ENCODE measurements at regions not wholly inside any gene's neighbourhood (a gene's known extent, or its start where the extent isn't known, plus 50 kb on each side); places are given as distances from the start of the nearest gene placed in this dataset.
"Not testable (repeated sequence)": the region's sequence is repeated elsewhere in the genome, so short reads cannot be mapped to it uniquely, and the experiment has no call there.

DNA sequence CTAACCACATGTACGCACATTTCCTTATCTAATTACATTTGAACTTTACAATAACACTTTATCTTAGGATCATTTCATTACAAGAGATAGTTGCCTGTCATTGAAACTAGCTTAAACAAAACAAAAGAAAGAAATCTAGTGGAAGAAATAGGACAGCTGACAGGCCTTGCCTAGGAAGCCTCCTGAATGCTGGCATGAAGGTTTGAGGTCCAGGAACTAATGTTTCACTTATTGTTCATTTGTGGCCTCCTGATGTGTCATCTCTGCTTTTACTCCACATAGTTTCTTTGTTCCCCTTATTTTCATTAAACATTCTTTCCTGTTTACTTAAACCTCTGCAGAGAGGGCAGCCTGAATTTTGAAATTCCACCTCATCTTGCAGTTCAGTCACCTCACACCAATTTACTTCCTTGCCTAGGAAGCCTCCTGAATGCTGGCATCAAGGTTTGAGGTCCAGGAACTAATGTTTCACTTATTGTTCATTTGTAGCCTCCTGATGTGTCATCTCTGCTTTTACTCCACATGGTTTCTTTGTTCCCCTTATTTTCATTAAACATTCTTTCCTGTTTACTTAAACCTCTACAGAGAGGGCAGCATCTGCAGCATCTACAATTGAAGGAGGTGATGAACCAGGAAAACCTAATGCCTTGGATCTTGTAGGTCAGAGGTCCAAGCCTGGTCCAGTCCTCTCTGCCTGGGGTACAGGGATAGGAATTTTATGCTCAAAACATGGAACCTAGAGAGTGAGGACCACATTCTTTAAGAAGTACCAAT, 319.2 kb downstream of the SPATA31A1 start:
- TF ChIP-seq, protein P1, sequence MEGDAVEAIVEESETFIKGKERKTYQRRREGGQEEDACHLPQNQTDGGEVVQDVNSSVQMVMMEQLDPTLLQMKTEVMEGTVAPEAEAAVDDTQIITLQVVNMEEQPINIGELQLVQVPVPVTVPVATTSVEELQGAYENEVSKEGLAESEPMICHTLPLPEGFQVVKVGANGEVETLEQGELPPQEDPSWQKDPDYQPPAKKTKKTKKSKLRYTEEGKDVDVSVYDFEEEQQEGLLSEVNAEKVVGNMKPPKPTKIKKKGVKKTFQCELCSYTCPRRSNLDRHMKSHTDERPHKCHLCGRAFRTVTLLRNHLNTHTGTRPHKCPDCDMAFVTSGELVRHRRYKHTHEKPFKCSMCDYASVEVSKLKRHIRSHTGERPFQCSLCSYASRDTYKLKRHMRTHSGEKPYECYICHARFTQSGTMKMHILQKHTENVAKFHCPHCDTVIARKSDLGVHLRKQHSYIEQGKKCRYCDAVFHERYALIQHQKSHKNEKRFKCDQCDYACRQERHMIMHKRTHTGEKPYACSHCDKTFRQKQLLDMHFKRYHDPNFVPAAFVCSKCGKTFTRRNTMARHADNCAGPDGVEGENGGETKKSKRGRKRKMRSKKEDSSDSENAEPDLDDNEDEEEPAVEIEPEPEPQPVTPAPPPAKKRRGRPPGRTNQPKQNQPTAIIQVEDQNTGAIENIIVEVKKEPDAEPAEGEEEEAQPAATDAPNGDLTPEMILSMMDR (IDR thresholded peaks at IDR 0.05) = not testable (repeated sequence)
- TF ChIP-seq EZH2 (IDR thresholded peaks at IDR 0.05; ENCODE audit: borderline replicate concordance, insufficient read depth, low read depth, low read length, poor library complexity, severe bottlenecking) = not testable (repeated sequence)
